ENCODE measurements at regions not wholly inside any gene's neighbourhood (a gene's known extent, or its start where the extent isn't known, plus 50 kb on each side); places are given as distances from the start of the nearest gene placed in this dataset.

DNA sequence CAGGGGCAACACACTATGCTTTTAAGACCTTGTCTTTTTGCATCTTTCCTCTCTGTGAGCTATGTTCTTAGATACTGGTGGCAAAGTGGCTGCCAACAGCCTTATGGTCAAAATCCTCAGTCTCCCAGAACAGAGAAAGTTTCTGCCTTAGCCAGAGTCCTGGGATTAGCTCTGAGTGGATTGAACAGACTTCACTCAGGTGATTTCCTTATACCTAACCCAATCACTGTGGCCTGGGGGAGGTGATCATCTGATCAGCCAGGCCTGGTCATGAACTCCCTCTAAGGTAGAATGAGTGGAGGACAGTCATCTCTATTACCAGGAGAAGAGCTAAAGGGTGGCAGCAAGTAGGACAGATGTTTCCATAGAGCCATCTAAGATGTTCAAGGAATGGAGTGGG, 218.5 kb upstream of the E2F8 start:
- DNase-seq, result no peak

GRCh38 chr11:19458721-19459120, 218.0 kb upstream of the E2F8 start:
- DNase-seq, result no peak

DNA sequence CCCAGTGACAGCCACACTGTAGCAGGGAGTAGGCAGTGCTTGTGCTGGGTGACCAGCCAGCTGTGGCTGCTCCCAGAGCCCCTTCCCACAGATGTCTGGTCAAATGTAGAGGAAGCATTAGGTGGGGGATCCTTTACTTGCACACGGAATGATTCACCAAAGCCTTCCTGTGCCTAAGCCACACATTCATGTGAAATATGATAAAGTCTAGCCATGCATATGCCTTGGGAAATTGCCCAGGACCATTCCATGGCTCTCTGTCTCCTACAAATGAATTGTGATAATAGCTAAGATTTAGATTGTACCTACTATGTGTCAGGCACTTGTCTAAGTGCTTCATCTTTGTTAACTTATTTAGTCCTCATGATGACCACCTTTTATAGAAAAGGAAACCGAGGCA, 217.5 kb upstream of the E2F8 start:
- DNase-seq, result no peak

GRCh38 chr11:19455731-19456130, 215.0 kb upstream of the E2F8 start:
- no peak for DNase-seq

DNA sequence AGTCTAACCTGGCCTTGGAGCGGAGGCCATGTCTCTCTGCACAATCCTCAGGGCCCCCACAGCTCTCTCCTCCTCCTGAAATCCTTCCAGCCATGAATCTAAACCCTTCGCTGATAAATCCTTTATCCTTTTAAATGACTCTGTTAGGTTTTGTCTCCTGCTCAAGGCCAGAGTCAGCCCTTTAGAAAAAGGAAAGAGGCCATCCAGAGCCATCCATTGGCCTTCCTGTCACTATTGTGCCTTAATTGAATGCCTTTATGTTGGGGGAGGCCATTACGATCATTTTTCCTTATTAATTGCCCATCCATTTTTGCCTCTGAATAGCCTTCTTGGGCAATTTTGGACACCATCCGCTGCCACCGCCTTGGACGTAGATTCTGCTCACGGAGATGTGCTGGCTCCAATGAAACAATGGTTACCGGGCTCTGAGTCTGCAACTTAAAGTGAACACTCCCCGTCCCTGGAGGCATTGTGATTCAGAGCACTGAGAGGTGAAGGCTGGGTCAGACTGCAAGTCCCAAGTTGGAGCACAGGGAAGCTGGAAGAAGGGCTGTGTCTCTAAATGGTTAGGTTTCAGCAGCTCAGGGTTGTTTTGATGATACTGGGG, 213.0 kb upstream of the E2F8 start:
- DNase-seq, result no peak

GRCh38 chr11:19451609-19452008, 210.9 kb upstream of the E2F8 start:
- DNase-seq, result no peak

GRCh38 chr11:19450282-19450681, 209.5 kb upstream of the E2F8 start:
- DNase-seq, result no peak

DNA sequence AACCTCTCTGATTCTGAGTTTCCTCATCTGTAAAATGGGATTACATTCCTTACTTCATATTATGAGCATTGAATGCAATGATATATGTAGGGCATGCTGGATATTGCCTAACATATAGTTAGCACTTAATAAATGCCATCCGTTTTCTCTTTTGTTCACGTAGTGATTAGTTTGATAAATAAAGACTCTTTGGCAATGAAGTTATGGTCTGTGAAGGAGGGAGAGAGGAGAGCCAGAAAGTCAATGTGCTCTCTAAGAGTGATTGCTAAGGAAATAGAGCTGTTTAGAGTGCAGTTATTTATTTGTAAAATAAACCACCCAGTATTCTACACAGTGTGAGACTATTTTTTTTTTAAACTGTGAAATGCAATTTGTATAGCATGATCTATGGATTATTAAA, 207.9 kb upstream of the E2F8 start:
- DNase-seq, result no peak

DNA sequence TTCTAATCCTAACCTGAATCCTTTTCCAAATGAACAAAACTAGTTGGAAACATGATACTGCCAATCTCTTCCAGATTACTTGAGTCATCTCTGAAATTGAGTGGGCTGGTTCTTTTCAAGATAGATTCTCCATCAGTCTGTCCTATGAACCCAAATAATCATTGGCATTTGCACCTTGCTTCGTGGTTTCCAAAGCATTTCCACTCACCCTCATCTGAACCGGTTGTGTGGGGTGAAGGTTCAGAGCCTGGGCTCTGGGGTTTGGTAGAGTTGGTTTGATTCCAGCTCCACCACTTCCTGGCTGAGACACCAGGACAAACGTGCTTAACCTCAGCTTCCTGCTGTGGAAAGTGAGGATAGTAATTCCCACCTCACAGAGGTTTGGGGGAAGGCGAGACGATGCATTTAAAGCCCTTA, 206.4 kb upstream of the E2F8 start:
- DNase-seq, result no peak

GRCh38 chr11:19445771-19446170, 205.0 kb upstream of the E2F8 start:
- DNase-seq, result no peak

DNA sequence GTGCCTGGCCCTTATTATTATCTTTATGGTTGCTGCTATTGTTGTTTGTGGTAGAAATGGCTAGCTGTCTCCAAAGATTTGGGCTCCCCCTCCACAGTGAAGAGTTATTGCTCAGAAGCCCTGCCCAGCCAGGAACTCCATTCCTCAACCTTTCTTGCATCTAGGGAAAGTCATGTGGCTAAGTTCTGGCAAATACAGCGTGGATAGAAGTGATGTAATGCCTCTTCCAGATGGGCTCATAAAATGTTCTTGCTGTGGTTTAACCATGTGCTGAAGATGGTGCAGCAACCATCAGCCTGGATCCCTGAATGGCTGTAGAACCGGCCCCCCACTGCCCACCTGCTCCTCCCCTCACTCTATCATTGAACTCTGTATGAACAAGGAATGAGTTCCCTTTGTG, 203.5 kb upstream of the E2F8 start:
- no peak for DNase-seq

GRCh38 chr11:19442554-19442910, 201.8 kb upstream of the E2F8 start:
- DNase-seq, result no peak

- no peak for DNase-seq
Measured at GRCh38 chr11:19441752-19442553, 201.2 kb upstream of the E2F8 start.

DNA sequence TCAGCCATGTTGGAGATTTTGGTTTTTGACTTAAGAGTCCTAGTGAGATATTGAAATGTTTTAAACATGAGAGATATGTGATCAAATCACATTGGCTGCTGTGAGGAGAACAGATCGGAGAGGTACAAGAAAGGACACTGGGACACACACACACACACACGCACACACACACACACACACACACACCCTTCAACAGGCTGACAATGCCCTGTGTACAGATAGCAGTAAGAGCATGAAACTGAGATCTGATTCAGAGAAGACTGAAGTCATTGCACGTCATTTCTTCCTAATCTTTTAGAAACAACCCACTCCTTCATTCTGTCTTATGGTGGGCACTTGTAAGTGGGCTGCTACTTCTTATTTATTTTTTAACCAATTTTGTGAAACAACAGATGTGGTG, 200.5 kb upstream of the E2F8 start:
- no peak for DNase-seq

GRCh38 chr11:19437760-19438159, 197.0 kb upstream of the E2F8 start:
- no peak for DNase-seq

DNA sequence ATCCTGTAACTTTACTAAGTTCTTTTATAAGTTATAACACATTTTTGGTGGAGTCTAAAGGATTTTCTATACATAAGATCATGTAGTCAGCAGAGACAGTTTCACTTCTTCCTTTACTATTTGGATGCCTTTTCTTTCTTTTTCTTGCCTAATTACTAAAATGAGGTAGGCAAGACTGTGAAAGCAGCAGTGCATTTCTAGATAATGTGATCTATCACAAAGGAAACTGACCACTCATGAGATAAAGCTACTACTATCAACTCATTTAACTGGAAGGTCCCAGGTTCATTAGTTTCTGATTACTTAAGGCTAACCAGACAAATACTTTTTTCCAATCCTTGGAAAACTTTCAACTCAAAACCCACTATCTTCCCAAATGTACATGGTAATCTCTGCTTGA, 196.2 kb upstream of the E2F8 start:
- DNase-seq, result no peak

DNA sequence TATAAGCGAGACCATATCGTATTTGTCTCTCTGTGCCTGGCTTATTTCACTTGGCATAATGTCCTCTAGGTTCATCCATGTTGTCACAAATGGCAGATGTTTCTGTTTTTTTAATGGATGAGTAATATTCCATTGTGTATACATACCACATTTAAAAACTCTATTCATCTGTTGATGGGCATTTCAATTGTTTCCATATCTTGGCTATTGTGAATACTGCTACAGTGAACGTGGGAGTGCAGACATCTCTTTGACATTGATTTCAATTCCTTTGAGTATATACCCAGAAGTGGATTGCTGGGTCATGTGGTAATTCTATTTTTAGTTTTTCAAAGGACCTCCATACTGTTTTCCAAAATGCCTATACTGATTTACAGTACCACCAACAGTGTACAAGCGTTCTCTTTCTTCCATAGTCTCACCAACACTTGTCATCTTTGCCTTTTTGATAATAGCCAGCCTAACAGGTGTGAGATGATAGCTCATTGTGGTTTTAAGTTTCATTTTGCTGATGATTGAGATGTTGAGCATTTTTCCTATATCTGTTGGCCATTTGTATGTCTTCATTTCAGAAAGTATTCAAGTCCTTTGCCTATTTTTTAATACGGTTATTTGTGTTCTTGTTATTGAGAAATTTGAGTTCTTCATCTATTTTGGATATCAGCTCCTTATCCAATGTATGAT, 194.7 kb upstream of the E2F8 start:
- no peak for DNase-seq

- no peak for DNase-seq
Measured at GRCh38 chr11:19433791-19434190, 193.0 kb upstream of the E2F8 start.

DNA sequence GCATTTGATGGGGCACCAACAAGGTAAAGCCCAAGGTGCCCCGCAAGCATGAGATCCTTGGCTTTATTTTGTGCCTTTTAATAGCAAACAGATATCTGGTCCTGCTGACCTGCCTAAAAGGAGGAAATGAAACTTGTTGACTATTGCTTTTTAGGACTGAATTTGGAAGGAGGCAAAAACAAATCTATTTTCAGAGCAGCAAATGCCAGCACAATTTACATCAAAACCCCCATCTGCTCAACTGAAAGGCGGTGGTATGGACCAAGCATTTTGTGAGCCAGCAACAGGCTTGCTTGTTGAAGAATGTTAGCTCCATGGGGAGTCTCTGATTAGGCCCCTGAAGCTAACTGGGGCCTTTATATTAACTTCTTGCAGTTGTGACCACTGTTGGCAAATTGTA, 192.6 kb upstream of the E2F8 start:
- DNase-seq, result no peak

- DNase-seq, result no peak
Measured at GRCh38 chr11:19432370-19433061, 191.8 kb upstream of the E2F8 start.

- DNase-seq, result no peak
Measured at GRCh38 chr11:19430754-19431398, 190.1 kb upstream of the E2F8 start.

DNA sequence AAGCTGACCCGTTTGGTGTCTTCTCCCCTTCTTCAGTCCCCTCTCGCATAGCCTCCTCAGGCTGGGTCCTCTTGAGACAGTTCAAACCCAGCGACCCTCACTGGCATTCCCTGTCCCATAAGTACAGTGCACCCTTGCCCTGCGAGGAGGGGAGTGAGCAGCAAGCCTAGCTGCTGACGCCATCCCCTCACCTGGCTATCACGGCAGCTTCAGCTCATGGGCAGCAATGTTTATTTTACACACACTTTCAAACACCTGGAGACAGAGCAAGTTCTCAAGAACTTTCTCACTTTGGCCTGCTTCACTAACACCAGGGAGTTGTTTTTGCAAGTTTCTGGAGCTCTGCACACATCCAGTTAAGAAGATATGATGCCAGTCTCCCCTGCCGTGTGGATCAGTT, 189.6 kb upstream of the E2F8 start:
- DNase-seq, result no peak

DNA sequence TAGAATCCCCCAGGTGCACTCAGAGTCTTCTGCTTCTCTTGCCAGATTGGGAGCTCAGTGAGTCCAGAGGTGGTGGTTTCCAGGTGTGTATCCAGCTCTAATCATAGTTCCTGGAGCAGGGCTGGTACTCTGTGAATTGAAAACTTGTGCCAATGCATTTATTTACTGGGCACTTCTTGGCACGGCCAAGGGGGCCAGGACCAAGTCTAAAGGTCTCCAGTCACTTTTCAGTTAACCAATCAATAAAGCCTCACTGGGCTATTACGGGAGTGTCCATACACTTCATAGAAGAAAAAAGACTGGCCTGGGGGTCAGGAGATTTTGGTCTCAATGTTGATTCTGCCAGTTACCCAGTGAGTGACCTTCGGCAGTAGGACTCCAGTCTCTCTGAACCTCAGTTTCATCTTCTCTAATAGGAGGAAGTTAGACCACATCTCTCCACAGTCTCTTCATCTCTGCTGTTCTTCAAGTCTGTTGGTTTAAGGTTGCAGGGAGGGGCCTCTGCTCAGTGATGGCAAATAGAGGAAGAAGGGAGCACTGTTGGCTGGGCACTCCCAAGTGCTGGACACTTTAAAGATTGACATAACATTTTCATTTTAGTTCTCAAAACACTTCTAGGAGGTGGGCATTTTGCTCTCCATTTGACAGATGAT, 188.5 kb upstream of the E2F8 start:
- DNase-seq, result no peak

All from NCI-H2029 (cell line).